Omental fat pad (tissue), 3 donors: ENCODE measurements at regions not wholly inside any gene's neighbourhood (a gene's known extent, or its start where the extent isn't known, plus 50 kb on each side); places are given as distances from the start of the nearest gene placed in this dataset.

ENCODE experiments used
- ATAC-seq: fragments of 150-250 bp; one replicate; pipeline ENCODE4 v1.9.1; 2016; ENCODE audit warnings: mild to moderate bottlenecking, moderate library complexity; ENCODE audit not compliant: low FRiP score
- DNase-seq: peaks from one replicate; pipeline ENCODE4 v3.0.0-alpha.2; 2019; ENCODE audit warnings: low spot score
- CTCF ChIP-seq, 3 donors: fragments of 450-650 bp; IDR thresholded peaks; one replicate each; pipeline ENCODE4 v1.5.1; 2016 to 2017; ENCODE audit warnings: antibody characterized with exemption in 3 of 3, mild to moderate bottlenecking in 3 of 3, moderate library complexity in 2 of 3

- no peak for TF ChIP-seq CTCF (IDR thresholded peaks at IDR 0.05)
- no peak for ATAC-seq
- no peak for DNase-seq
These were observed 54.7 kb upstream of the EGR2 start for GRCh38 chr10:62870866-62871265.

- DNase-seq (no peak), ATAC-seq (no peak)
- TF ChIP-seq CTCF (IDR thresholded peaks at IDR 0.05) = no peak
These were observed 53.8 kb upstream of the EGR2 start for GRCh38 chr10:62869958-62870357.

GRCh38 chr10:62866941-62867340 lies 50.8 kb upstream of the EGR2 start:
- TF ChIP-seq CTCF (IDR thresholded peaks at IDR 0.05) = no peak
- ATAC-seq (no peak), DNase-seq (no peak)

- DNase-seq = no peak
- no peak for TF ChIP-seq CTCF (IDR thresholded peaks at IDR 0.05)
- ATAC-seq = no peak
These were observed 50.3 kb upstream of the EGR2 start for GRCh38 chr10:62866451-62866850.
